Stimulated activated CD4-positive, alpha-beta T cell treated with anti-CD3 and anti-CD28 coated beads, Interleukin-12 subunit alpha, Interleukin-12 subunit beta, amount 100 ng/mL, for 4 hours (primary cell): ENCODE measurements at regions not wholly inside any gene's neighbourhood (a gene's known extent, or its start where the extent isn't known, plus 50 kb on each side); places are given as distances from the start of the nearest gene placed in this dataset.
"Not testable (repeated sequence)": the region's sequence is repeated elsewhere in the genome, so short reads cannot be mapped to it uniquely, and the experiment has no call there.

Experiments
- DNase-seq: peaks from one replicate; pipeline ENCODE4 v3.0.0-alpha.2; 2020

DNA sequence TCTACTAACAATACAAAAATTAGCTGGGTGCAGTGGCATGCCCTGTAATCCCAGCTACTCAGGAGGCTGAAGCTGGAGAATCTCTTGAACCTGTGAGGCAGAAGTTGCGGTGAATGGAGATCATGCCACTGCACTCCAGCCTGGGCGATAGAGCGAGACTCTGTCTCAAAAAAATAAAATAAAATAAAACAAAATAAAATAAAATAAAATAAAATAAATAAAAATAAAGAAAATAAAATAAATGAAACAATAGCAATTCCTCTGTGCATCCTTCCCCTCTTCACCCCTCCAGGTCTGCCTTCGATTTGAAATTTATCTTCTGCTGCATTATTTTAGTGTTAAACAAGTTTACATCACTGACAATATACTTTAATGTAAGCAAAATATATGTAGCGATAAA lies 63.0 kb upstream of the UXS1 start:
- no peak for DNase-seq

DNA sequence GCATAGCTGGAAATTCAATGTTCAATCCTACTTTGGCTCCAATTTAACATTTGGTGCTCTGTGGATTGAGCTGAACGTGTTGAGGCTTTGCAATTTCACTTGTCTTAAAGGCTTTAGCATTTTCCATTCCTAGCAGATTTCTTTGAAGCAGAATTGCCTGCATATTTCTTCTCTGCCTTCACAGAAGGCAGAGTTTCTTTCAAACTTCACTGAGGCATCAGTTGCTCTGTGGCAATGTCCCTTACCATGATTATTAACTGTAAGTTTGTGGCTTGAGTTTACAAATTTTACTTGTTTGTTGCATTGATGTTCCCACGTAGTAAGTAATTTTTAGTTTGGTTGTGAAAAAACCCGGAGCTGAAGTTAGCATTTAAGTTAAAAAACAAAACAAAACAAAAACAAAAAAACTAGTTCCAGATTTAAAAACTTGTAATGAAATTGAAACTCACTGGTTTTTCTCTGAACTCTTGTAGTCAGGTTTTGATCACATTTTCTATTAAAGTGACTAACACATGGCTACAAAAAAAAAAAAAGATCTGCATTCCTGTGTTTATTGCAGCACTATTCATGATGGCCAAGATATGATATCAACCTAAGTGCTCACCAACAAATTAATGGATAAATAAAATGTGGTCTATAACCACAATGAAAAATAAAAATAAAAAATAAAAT lies 55.2 kb upstream of the UXS1 start:
- not testable (repeated sequence) for DNase-seq

DNA sequence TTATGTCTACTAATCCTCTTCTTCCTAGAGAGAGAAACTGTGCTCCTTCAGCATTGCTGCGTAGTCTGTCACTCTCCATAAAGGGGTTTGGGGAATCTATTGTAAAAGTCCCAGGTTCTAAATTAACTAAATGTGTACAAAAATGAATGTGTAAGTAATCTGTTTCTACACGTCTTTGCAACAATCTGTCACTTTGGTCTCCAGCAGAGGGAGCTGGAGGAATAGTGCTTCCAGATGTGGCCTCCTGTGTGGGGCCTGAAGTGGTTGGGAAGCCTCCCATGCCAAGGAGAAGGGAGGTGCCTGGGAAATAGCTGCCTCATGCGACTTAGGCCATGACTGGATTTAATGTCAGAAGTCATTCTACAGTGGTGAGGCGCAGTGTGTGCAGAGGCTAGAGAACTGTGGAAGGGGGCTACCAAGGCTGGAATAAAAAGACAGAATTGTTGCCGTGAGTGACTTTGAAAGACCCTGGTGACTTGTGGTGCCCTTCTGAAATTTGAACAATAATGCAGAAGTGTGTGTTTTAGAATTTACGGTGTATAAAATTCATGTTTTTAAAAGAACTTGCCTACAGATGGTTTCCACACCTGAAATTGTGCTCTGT lies 54.5 kb upstream of the UXS1 start:
- DNase-seq = not testable (repeated sequence)
